Pancreas (tissue), 10 donors: ENCODE measurements at regions not wholly inside any gene's neighbourhood (a gene's known extent, or its start where the extent isn't known, plus 50 kb on each side); places are given as distances from the start of the nearest gene placed in this dataset.

ENCODE experiments used
- ATAC-seq, 4 donors: fragments of 200-7000 bp; cut with Tn5 transposase; one replicate each; pipeline versions ENCODE4 v1.8.0 to v1.9.1; 2020; ENCODE audit warnings: mild to moderate bottlenecking in 4 of 4, moderate library complexity in 4 of 4
- DNase-seq, 6 donors: peaks; one replicate each; pipeline ENCODE4 v3.0.0-alpha.2; 2020
- FAIRE-seq: peaks from 2 replicates; lab custom pipeline; 2012; peaks lifted over from hg19 to GRCh38; lab: Jason Lieb, UNC
- H3K27ac ChIP-seq, 4 donors: fragments of 200-600 bp; sonication (generic); 1 replicate in 3 of 4; 2 replicates in 1 of 4; pipeline versions ENCODE4 v1.5.0 to v1.8.0; 2020
- H3K27me3 ChIP-seq, 4 donors: fragments of 200-600 bp; one replicate each; pipeline ENCODE4 v1.8.0; 2021
- H3K36me3 ChIP-seq, 3 donors: fragments of 200-600 bp; sonication (generic) in 1 of 3; one replicate each; pipeline versions ENCODE4 v1.5.0 to v1.8.0; 2020 to 2021
- H3K4me1 ChIP-seq, 3 donors: fragments of 200-600 bp; one replicate each; pipeline ENCODE4 v1.8.0; 2021
- H3K4me3 ChIP-seq, 4 donors: fragments of 200-600 bp; sonication (generic) in 2 of 4; one replicate each; pipeline versions ENCODE4 v1.5.0 to v1.8.0; 2020 to 2021
- H3K9me3 ChIP-seq, 4 donors: fragments of 200-600 bp; one replicate each; pipeline ENCODE4 v1.8.0; 2021
- CTCF ChIP-seq, 4 donors: fragments of 200-600 bp; sonication (generic) in 3 of 4; IDR thresholded peaks; one replicate each; pipeline versions ENCODE4 v1.5.0 to v1.8.0; 2021; ENCODE audit warnings: antibody characterized with exemption in 4 of 4
- WGBS, 2 donors: extraction: QIAGEN DNeasy Blood & Tissue Kit; methylation state at CpG; one replicate each; pipeline ENCODE4 v1.1.7; 2013; 5-methylcytosine and 5-hydroxymethylcytosine counted together
- intact Hi-C, 3 donors: fragments of 100-400 bp; cut with DNase I; formaldehyde crosslinking; loops; one replicate each; pipeline versions ENCODE4 v1.11.1 to v1.14.2; 2022
- donor health status: healthy with polysubstance abuse.
- donor health status: DM: no; HTN: no; CAD: no; lungs with moderate emphysema.
- donor health status: DM: no; HTN: no; CAD: no.
- donor health status: control.
- donor health status: control.
- donor health status: Bipolar disorder and iron deficiency.
- donor health status: DM: yes; HTN: yes; CAD: no.
- donor health status: DM: no; HTN: no; CAD: no.
- donor health status: DM: no; HTN: no; CAD: no.
- donor health status: DM: yes; HTN: yes; CAD: no.

- Histone ChIP-seq H3K4me3 (no peak overlapping the region), H3K27ac (no peak overlapping the region), H3K27me3 (no peaks in the 10 kb centered on the region), H3K4me1 (no peaks in the 10 kb centered on the region), H3K36me3 (no peaks in the 10 kb centered on the region), H3K9me3 (no peaks in the 10 kb centered on the region)
- 62 to 69% methylated on average over 5 of the region's 5 CpGs for WGBS, 2 donors
- DNase-seq, result no peak
- ATAC-seq, result no peak
- no peak for FAIRE-seq
- no peak for TF ChIP-seq CTCF (IDR thresholded peaks at IDR 0.05)
- intact Hi-C loops, result no loop called here
Measured at GRCh38 chr12:47026291-47026690, 53.1 kb upstream of the PCED1B start.
